Activated CD4-positive, alpha-beta T cell treated with anti-CD3 and anti-CD28 coated beads, Interleukin-2, amount 50 U/mL, for 16 hours (primary cell): ENCODE measurements at regions not wholly inside any gene's neighbourhood (a gene's known extent, or its start where the extent isn't known, plus 50 kb on each side); places are given as distances from the start of the nearest gene placed in this dataset.

ENCODE experiments used
- DNase-seq: peaks from one replicate; pipeline ENCODE4 v3.0.0-alpha.2; 2020

GRCh38 chr3:128569756-128570155 lies 76.8 kb upstream of the GATA2 start:
- DNase-seq: no peak

DNA sequence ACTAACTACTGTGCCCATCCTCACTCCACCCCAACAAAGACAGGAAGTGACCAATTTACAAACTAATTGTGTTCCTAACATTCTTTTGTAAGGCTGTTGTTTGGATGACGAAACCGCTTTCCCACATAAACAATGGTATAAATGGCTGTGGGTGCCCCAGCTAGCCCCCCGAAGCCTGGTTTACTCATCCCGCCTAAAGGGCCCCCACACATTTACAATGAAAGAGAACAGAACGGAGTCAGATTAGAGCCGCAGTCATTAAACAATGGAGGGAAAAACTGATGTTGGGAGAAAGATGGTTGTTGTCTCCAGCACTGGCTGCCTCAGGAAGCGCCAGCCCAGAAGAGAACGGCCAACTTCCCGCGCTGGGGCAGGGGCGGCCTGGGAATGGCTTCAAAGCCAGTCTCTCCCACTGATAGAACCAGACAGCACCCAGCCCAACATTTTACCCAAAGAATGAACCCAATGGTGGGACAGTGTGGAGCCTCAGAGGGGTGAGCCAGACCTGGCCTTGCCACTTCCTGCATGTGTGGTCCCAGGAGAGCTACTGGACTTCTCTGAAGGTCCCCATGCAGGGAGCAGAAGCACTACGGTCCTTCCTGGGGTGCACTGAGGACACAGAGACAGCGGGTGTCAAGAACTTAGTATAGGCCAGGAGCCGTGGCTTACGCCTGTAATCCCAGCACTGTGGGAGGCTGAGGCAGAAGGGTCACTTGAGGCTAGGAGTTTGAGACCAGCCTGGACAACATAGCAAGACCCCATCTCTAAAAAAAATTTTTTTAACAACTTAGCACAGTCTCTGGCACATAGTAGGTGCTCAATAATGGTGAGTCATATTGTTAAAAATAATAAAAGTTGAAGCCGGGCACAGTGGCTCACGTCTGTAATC lies 75.8 kb upstream of the GATA2 start:
- no peak for DNase-seq

DNA sequence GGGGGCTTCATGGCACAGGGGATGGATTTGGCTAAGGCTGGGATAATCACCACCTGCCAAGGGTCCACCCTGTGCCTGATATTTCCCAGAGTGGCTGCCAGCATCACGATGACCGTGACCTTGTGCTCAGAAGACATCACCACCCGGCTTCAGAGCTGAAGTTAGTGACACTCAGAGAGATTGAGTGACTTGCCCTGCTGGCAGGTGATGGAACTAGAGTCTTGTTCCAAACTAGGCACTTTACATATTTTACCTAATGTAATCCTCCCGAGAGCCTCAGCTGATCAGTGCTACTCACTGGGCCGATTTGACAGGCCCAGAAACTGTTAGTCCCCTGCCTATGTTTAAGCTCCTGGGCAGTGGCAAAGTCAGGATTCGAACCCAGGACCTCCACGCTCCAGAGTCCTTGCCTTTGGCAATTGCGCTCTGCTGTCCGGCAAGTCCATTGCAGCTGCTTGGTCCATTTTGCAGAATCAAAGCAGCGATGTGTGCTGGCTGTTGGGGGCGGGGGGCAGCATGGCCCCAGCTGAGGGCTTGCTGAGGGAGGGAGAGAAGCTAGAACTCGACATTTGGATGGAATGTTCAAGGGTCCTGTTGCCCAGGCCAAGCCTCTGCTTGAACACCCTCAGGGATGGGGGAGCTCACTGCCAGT lies 74.8 kb upstream of the GATA2 start:
- no peak for DNase-seq

DNA sequence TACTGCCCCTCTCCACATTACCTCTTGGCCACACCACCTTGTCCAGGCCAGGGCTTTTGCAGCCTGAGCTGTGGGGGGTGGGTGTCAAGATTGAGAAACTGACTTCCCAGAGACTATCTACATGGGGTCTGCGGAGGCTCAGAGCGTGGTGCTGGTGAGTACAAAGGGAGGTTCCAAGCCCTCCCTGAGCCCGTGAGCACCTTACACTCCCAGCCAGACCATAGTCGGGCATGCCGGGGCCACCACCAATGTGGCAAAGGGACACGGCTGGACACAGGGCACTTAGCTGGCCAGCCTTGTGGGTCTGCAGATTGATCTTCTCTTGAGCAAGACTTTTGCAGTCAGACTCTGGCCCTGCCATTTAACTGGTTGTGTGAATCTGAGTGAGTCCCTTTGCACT lies 74.1 kb upstream of the GATA2 start:
- no peak for DNase-seq

- DNase-seq: no peak
These were observed 70.4 kb upstream of the GATA2 start for GRCh38 chr3:128563439-128563838.

DNA sequence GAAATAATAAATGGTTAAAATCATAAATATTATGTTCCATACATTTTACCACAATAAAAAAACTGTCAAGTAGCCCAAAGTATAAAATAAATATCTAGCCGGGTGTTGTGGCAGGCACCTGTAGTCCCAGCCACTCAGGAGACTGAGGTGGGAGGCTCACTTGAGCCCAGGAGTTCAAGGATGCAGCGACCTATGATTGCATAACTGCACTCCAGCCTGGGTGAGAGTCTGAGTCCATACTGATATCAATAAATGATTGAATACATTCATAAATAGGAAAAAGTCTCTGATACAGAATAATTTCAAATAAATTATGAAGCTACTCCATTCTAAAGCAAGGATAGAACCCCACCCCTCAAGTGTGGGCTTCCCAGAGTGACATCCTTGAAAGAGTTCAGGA lies 68.5 kb upstream of the GATA2 start:
- no peak for DNase-seq

- no peak for DNase-seq
These were observed 67.8 kb upstream of the GATA2 start for GRCh38 chr3:128560768-128561167.

GRCh38 chr3:128559486-128560225 lies 66.7 kb upstream of the GATA2 start:
- peak; percentile 23 for DNase-seq

GRCh38 chr3:128557531-128558280 lies 64.7 kb upstream of the GATA2 start:
- no peak for DNase-seq

DNA sequence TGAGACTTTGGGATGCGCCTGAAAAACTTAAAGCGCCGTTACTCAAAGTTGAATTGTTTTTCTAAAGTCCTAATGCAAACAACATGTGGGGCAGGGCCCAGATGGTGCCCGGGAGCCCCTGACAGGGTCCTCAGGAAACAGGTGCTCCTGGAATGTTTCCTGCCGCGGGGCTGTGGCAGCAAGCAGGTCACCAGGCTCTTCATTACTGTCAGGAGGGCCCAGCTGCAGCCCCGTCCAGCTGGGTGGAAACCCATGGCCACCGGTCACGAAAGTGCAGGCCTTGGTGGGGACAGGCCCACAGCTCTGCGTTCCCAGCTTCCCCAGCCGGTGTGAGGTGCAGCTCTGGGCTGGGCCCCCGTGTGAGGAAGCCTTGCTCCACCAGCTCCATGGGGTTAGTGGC lies 63.9 kb upstream of the GATA2 start:
- DNase-seq: no peak

- no peak for DNase-seq
These were observed 63.4 kb upstream of the GATA2 start for GRCh38 chr3:128556384-128556783.

DNA sequence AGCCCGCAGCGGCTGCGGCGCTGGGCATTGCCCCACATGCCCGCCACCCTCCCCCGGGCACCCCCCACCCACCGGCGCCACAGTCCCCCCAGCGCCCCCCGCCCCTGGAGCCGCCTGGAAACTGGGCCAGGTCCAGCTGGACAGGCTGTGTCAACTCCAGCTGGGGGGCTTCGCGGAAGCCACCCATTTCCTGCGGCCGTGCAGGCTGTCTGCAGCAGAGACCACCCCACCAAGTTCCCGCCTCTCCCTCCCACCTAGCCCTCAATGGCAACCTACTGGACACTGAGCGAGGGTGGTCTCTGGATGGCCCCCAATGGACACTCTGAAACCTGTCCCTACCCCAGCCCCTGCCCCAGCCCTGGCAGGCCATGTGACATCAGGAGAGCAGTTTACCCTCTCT lies 62.8 kb upstream of the GATA2 start:
- no peak for DNase-seq

DNA sequence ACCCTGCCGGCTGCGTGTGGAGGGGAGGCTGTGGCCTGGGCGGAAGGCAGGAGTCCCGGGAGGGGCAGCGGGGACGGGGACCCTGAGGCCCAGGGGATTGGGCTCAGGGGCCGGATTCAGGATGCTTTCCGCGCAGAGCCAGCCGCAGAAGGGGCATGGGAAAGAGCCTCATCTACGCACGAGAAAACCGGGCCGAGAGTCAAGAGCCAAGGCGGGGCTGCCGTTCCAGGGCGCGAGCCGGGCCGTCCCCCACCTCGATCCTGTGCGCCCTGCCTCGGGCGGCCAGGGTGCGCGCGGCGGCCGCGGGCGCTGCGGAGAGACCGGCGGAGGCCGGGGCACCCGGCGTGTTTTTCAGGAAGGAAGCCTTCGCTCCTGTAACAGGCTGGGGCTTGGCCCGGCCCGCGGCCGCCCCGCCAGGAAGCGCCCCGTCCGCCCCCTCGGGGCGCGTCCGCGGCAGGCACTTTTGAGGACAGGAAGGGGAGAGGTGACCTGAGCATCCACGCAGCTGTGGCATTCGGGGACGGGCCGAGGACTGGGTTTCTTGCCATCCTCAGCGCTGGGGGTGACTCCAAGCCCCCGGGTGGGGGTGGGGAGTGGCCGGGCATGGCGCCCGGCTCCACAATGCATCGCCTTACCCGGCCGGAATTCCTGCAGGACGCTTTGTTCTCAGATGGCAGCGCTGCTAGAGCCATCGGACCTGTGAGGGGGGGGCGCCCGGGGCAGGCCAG lies 62.3 kb upstream of the GATA2 start:
- DNase-seq: no peak

DNA sequence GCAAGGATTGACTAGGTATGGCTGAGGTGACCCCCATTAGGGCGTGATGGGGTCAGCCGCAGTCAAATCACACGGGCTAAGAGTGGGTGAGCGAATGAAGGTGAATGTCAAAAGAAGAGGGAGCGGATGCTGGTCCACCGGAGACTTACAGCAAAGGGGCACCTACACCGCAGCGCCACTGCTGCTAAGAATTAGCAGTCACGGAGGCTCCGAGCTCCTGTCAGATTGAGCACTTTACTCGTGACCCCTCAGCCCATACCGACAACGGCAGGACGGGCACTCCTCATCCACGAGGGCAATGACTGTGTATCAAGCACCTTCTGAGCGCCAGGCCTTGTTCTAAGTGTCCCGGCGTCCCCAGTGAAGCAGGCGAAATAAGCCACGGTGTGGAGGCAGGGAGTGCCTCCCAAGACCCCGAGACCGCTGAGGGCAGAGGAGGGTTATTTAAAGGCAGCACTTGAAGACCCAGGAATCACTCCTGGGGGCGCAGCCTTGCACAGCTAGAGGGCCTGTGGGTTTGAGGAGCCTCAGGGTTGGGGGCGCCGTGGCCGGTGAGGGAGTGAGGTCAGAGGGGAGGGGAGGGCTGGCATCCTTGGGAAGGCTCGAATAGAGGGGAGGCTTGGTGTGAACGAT lies 61.6 kb upstream of the GATA2 start:
- DNase-seq: no peak

DNA sequence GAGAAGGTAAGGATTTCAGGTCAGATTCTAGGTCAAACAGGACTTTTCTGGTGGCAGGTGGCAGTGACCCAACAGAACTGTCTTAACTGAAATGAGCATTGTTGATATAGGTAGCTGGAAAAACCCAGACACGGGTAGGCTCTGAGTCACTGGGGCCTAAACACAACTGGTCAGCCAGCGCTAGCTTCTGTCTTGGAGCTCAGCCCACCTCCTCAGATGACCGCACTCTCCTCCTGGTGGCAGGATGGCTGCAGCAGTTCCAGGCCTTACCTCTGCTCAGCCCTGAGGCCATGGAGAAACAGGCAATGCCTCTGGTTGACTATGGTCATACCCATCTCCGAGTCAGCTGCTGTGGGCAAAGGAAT lies 61.1 kb upstream of the GATA2 start:
- DNase-seq: no peak

GRCh38 chr3:128553560-128553959 lies 60.6 kb upstream of the GATA2 start:
- no peak for DNase-seq

GRCh38 chr3:128551867-128552266 lies 58.9 kb upstream of the GATA2 start:
- no peak for DNase-seq

- DNase-seq: no peak
These were observed 58.5 kb upstream of the GATA2 start for GRCh38 chr3:128551451-128551850.

DNA sequence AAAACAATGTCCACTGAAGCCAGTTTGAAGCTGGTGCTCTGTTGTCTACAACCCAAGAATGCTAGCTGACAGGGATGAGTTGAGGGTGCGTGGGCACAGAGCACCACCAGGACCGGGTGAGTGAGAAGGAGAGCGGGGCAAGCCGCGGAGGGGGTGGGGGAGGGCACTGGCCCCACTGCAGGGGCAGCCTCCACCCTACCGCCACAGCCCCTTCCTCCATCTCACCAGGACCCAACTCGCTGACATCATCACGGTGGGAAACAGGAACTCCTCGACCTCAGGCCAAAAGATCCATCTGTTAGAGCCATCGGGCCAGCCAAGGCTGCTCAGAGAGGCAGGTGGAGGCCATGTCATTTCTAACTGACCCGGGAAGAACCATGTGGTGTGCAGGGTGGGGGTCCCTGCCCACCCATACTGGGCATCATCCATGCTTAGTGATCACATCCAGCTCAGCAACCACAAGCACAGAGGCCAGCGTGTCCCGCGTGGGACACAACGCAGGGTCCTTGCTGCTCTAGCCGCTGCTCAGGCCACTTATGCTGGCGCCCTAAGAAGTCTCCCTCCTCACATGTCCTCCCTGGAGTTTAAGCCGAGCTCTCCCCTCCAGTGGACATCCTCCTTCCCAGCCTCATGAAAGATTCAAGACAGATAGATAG lies 57.6 kb upstream of the GATA2 start:
- no peak for DNase-seq

DNA sequence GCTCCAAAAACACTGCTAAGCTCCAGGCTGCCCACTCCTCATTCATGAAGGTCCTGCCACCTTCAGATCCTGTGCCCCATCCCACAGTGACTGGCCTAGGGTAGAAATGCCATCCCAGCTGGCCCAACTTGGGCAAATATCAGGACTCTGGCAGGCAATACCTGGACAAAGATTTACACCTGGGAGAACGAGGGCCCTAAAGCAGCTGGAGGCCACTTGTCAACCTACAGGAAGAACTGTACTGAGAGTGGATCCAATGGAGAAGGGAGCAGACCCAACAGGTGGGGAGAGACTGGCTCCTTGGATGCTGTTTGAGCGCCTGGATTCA lies 57.1 kb upstream of the GATA2 start:
- DNase-seq: no peak

DNA sequence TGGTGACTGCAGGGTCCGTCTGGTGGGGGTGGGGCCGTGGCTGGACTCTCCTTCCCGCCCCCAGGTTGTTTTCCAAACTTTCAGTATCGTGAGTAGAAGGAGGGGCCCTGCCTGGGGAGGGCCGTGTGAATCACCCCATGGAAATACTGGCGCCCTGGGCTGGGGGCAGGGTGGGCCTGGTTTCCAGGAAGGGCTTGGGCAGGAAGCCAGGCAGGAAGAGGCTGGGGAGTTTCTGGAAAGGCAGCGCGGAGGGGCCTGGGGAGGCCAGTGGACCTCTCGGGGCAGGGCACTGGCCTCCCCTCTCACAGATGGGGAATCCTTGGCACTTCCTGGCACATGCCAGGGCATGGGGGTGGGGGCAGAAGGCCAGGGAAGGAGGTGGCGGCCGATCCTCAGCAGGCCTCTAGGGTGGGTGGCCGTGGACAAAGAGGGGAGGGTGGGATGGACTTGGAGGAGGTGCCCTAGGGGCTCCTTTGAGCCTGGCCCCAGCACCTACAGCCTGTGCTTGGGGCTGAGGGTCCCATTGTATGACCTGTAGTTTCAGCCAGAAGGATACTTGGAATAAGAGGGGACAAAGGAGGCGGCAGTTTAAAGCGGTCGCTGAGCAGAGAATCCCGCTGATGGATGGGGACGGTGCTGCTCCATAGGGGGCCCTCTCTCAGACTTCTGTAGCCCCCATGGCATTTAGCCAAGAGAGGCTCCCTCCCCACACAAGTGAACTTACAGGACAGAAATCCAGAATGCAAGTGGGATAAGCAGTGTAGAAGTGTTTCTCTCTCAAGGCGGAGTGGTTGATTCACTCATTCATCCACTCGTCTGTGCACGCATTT lies 56.5 kb upstream of the GATA2 start:
- no peak for DNase-seq
